ENCODE measurements at regions not wholly inside any gene's neighbourhood (a gene's known extent, or its start where the extent isn't known, plus 50 kb on each side); places are given as distances from the start of the nearest gene placed in this dataset.

DNA sequence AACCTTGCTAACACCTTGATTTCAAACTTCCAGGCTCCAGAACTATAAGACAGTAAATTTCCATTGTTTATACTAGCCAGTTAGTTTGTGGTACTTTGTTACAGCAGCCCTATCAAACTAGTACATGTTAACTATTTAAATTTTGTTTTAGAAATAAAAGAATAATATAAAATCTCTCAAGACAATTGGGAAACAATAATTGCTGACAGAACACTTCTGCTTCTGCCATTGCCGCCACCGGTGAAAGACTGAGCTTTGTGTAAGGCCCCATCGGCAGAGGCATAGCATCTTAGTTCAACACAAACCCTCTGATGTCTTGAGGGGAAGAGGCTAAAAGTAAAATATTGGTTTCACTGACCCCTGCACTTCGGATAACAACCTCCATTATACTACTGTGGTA lies 1607.1 kb upstream of the SEL1L start:
- no peak for TF ChIP-seq POLR2AphosphoS5 (IDR thresholded peaks at IDR 0.05)
- no peak for TF ChIP-seq POLR2A (IDR thresholded peaks at IDR 0.05)

Measured in transverse colon (tissue), 3 donors.